ENCODE measurements at regions not wholly inside any gene's neighbourhood (a gene's known extent, or its start where the extent isn't known, plus 50 kb on each side); places are given as distances from the start of the nearest gene placed in this dataset.

GRCh38 chrX:137742846-137743245, 176.9 kb downstream of the ZIC3 start:
- TF ChIP-seq ZNF121 (CRISPR knock-in tag; IDR thresholded peaks at IDR 0.05), result no peak
- no peak for TF ChIP-seq TCF7 (CRISPR knock-in tag; IDR thresholded peaks at IDR 0.05; ENCODE audit: low read depth)
- no peak for TF ChIP-seq E2F4 (CRISPR knock-in tag; IDR thresholded peaks at IDR 0.05; ENCODE audit: borderline replicate concordance, low read depth)
- no peak for TF ChIP-seq FOXJ3 (CRISPR knock-in tag; IDR thresholded peaks at IDR 0.05; ENCODE audit: borderline replicate concordance)
- TF ChIP-seq CTCF (IDR thresholded peaks at IDR 0.05), result no peak
- no peak for TF ChIP-seq USF1 (CRISPR knock-in tag; IDR thresholded peaks at IDR 0.05)
- no peak for TF ChIP-seq NR2C2 (CRISPR knock-in tag; IDR thresholded peaks at IDR 0.05)
- TF ChIP-seq TEAD4 (CRISPR knock-in tag; IDR thresholded peaks at IDR 0.05), result no peak
